GM03348 (cell line): ENCODE measurements at regions not wholly inside any gene's neighbourhood (a gene's known extent, or its start where the extent isn't known, plus 50 kb on each side); places are given as distances from the start of the nearest gene placed in this dataset.
"Not testable (repeated sequence)": the region's sequence is repeated elsewhere in the genome, so short reads cannot be mapped to it uniquely, and the experiment has no call there.

Source experiments
- DNase-seq: peaks from one replicate; pipeline ENCODE4 v3.0.0; 2012; ENCODE audit warnings: low spot score

- DNase-seq: no peak
Measured at GRCh38 chr16:75996491-75996890, 270.2 kb upstream of the CPHXL start.

DNA sequence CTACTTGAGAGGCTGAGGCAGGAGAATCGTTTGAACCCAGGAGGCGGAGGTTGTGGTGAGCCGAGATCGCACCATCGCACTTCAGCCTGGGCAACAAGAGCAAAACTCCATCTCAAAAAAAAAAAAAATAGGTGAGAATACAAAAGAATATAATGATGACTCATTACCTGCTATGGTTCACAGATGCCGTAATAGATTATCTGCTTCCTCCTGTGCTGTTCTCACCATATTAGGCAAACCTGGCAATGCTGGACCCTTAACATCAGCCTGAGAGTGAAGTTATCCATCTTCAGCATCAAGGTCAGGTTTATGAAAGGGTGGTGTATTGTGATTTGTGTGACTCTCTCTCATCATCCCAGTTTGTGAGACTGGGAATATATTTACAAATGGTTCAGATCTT, 271.3 kb upstream of the CPHXL start:
- DNase-seq: no peak

DNA sequence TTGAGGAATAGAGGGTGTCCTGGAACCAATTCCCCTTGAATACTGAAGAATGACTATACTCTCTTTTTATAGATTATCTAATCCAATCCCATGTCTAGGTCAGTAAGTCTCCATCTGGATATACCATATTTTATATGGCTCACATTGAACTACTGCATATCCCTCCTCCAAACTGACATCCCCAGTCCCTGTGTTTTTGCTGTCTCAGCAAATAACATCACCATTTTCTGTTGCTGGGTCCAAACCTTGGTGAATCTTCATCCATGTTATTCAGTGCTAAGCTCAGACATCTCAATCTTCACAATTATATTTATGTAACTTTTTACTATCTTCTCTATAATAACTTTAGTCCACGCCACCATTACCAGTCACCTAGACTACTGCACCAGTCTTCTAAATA, 269.6 kb upstream of the CNTNAP4 start:
- no peak for DNase-seq

DNA sequence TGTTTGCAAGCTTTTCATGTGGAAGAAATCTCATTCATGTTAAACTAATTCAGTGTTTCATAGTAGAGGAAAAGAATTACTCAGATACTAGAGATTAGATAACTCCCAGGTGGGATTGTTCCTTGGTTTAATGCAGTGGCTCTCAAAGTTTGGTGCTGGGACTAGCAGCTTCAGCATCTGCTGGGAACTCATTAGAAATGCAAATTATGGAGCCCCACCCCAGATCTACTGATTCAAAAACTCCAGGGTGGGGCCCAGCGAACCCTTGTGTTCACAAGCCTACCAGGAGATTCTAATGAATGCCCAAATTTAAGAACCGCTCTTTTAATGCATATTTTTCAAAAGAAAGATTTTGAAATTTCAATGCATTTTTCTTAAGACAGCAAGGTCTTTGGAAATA, 253.4 kb upstream of the CNTNAP4 start:
- no peak for DNase-seq

DNA sequence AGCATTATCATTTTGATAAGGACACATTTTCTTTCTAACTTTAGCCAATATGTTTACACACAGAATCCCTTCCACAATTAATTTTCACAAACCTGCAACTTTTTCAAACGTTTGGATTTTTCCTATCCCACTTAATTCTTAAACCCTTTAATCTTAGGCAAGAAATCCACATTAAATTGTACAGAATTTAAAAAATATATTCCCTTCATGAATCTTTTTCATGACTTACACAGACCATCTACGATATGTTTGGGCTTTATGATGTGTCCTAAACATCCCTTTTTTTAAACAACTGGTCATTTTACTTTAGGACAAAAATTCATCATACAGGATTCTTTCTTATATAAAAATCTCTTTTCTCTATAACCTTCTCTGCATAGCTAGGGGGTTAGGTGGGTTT, 241.5 kb upstream of the CNTNAP4 start:
- DNase-seq: no peak

DNA sequence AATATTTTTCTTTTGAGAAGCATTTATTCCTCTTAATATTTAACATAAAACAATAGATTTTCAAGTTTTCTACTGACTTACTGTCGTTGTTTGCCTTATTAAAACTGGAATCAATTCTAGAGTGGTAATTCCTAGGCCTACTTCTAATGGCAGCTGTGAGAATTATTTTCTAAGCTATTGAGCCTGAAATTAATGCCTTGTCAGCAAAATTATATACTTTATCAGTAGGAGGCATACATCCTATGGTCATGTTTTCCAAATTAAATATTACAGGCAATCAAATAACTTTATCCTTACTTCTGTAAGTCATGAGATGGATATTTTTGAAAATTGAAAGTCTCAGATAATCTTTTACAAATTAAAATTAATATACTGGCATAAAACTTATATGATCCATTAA, 239.1 kb upstream of the CNTNAP4 start:
- no peak for DNase-seq

GRCh38 chr16:76052725-76053124, 224.5 kb upstream of the CNTNAP4 start:
- DNase-seq: no peak

GRCh38 chr16:76059186-76059585, 218.0 kb upstream of the CNTNAP4 start:
- no peak for DNase-seq

DNA sequence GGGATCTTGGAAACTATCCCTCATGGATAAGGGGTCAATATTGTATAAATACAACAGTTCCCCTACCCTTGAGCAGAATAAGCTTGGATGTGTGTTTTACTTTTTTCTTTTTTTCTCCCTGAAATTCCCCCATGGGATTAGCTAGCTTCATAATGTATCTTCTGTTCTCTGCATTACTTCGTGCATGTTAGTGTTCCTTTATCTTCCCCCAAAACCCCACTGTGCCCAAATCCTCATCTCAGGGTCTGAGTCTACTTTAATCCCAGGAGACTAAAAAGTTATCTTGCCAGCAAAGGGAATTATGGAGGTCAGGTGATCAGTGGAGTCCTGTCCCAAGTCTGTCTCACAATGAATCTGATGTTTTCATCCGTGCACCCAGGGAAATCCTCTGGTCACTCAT, 217.5 kb upstream of the CNTNAP4 start:
- no peak for DNase-seq

- no peak for DNase-seq
Measured at GRCh38 chr16:76071690-76072089, 205.5 kb upstream of the CNTNAP4 start.

DNA sequence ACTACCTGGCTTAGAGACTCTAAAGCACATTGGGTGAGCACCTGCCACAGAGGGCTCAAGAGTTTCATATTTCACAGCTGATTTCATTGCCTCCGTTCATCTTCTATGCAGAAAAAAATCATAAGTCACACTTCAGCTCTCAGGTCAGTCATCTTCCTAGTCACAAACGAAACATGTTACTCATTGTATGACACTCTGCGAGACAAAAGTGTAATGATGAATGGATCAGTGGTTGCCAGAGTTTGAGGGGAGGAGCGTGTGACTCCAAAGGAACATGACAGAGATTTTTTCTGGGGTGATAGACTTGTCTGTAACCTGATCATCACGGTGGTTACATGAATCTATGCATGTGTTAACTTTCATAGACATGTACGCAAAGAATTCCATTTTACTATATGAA, 195.2 kb upstream of the CNTNAP4 start:
- no peak for DNase-seq

GRCh38 chr16:76106647-76107046, 170.6 kb upstream of the CNTNAP4 start:
- DNase-seq: no peak

GRCh38 chr16:76108460-76108859, 168.7 kb upstream of the CNTNAP4 start:
- no peak for DNase-seq

- no peak for DNase-seq
Measured at GRCh38 chr16:76114681-76115080, 162.5 kb upstream of the CNTNAP4 start.

- no peak for DNase-seq
Measured at GRCh38 chr16:76118344-76118743, 158.9 kb upstream of the CNTNAP4 start.

- DNase-seq: no peak
Measured at GRCh38 chr16:76121636-76122035, 155.6 kb upstream of the CNTNAP4 start.

DNA sequence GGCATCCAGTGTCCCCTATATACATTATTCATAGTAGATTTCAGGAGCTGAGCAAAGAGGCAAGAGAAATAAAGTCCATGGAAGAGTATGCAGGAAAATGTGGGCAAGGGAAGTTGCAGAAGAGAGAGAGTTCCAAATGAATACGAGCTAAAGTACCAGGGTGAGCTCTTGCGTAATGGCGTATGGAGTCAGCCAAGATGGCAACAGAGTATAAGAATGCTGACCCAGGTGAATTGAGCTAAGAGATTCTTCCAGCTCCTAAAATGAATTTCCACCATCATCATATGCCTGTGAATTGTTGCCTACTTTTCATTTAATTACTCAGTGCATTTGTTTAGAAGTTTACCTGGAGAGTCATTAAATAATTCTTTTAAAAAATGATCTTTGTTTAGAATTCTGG, 153.2 kb upstream of the CNTNAP4 start:
- DNase-seq: no peak

DNA sequence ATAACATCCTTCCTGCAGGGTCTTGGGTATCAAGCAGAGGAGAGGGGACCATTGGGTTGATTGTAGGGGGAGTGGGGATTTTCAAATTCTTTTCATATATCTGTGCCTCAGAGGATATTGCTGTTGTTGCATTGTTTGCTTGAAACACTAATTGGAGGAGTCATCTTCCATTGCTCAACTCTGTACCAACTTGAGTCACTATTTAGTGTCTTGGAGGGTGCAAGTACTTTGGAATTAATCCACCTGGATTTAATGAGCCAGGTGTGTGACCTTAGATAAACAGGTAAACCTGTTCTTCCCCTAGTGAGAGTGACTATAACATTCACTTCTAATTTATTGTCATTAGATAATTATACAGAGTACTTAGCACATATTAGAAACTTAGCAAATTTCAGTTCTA, 151.3 kb upstream of the CNTNAP4 start:
- DNase-seq: no peak

DNA sequence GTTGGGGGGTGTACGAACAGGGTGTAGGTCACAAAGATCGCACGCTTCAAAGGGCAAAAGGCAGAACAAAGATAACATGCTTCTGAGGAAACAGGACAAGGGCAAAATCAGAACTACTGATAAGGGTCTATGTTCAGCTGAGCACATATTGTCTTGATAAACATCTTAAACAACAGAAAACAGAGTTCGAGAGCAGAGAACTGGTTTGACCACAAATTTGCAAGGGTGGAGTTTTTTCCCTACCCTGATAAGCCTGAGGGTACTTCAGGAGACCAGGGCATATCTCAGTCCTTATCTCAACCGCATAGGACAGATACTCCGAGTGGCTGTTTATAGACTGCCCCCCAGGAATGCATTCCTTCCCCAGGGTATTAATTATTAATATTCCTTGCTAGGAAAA, 139.1 kb upstream of the CNTNAP4 start:
- DNase-seq: not testable (repeated sequence)

DNA sequence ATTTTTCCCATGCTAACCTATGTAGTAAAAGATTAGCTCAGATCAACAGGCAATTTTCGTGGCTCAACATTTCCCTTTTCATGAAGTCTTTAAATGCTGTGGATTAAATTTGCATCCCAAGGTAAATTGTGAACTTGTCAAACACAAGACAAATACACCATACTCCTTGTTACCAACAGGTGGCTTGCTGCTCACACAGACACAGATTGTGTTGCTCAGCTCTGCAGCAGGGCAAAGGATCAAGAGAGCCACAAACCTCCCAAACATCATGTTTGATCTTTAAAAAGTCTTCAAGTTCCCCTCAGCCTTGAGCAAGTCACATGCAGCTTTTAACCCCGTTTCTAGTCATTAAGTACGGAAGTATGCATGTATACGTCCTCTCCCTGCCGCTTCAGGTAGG, 119.6 kb upstream of the CNTNAP4 start:
- no peak for DNase-seq

DNA sequence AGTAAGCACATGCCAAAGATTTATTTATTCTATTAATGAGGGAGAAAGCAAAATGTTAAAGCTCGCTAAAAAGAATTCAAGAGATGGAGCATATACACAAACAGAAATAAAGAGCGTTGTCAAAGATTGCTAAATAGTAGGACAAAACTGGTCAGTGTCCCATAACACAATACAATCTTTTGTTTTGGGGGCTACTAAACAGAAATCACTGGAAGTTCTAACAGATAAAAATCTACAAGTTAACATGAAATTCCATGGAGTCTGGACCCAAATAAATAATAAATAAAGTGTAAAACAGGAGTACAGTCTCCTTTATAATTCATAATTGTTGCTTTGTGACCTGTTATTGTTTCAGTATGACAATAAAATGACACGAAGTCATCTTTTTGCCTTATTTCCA, 115.2 kb upstream of the CNTNAP4 start:
- no peak for DNase-seq

DNA sequence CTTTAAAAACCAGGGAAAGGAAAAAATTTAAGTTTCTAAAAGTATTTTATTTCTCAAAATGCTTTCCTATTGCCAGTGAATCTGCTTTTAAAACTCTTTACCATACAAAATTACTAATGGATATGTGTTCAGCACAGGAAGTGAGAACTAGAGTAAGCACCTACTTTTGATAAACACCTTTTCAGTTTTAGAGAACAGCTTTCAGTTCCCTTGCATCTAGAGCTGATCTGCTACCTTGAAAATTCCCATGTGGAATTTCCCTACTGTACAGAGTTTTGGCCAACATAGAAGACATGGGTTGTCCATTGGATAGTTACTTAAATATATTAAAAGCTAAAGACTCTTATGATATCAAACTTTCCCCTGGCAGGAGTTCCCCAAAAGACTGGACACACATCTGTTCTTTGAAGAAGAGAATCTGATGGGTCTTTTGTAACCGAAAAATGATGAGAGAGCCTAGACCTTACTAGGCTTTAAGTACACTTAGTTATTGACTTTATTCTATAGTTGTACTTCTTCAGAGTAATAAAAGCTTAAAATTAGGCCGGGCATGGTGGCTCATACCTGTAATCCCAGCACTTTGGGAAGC, 112.1 kb upstream of the CNTNAP4 start:
- DNase-seq: no peak

DNA sequence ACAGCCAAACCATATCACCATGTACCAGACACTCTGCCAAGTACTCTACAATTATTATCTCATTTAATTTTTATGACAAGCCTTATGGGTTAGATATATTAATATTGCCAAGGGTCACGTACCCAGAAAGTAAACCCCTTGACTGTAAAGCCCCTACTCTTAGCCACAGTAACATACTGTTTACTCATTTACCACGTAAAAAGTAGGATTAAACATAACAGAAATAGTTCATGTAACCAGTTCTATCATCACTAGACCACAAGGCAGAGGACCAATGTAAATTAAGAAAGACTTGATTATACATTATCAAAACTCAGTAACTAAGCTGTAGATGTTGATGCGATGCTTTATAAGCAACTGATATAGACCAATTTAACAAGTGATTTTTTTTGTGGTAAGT, 101.5 kb upstream of the CNTNAP4 start:
- no peak for DNase-seq

DNA sequence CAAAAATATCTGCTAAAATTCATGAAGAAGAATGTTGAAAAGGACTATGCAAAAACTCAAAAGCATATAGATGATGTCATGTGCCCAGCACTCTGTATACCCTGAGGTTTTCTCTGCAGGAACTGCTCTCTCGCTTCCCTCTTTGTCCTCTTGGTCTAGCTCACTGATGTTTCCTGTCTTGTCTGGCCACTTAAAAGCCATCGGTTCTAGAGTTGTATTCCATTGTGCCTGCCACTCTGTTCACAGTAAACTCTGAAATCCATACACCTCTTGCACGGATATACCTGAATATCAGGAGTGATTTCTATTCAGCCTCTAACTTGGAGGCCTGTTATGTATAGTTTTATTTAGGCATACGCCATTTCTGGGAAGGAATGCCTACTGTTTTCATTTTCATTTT, 101.0 kb upstream of the CNTNAP4 start:
- DNase-seq: no peak

DNA sequence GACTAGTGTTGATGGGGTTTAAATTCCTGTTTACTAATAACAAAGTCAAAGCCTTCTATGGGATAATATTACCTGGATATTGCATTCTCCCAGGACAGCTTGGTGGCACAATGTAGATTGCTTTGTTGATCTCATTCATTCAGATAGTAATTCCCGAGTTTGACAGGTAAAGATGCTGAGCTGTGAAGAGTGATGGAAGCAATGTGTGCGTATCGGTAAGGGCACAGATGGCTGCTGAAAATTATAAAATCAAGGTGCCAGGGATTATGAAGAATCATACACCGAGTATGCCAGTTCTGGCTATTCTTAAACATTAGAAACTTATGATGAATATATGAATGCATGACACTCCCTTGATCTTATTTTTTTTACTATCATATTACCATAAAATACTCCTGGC, 100.6 kb upstream of the CNTNAP4 start:
- no peak for DNase-seq
